MM.1S (cell line): ENCODE measurements at regions not wholly inside any gene's neighbourhood (a gene's known extent, or its start where the extent isn't known, plus 50 kb on each side); places are given as distances from the start of the nearest gene placed in this dataset.

Source experiments
- CTCF ChIP-seq: fragments of 300-600 bp; sonication (generic); IDR thresholded peaks from 2 replicates; pipeline ENCODE4 v1.5.1; 2016; ENCODE audit warnings: antibody characterized with exemption, low read length, mixed read lengths
- EZH2 ChIP-seq: fragments of 300-600 bp; sonication (generic); optimal IDR thresholded peaks from 2 replicates; pipeline ENCODE3; 2017; ENCODE audit warnings: low read depth, mild to moderate bottlenecking, antibody characterized with exemption, low read length, mixed read lengths
- EZH2phosphoT487 ChIP-seq: fragments of 300-600 bp; sonication (generic); IDR thresholded peaks from 2 replicates; pipeline ENCODE4 v1.6.1; 2018; ENCODE audit warnings: antibody characterized with exemption, low read length

- TF ChIP-seq CTCF (no peak), EZH2 (no peak), EZH2phosphoT487 (no peak)
Observed at GRCh38 chr20:24040896-24041459, 52.4 kb upstream of the GGTLC1 start.
